ENCODE measurements at regions not wholly inside any gene's neighbourhood (a gene's known extent, or its start where the extent isn't known, plus 50 kb on each side); places are given as distances from the start of the nearest gene placed in this dataset.
"Not testable (repeated sequence)": the region's sequence is repeated elsewhere in the genome, so short reads cannot be mapped to it uniquely, and the experiment has no call there.

DNA sequence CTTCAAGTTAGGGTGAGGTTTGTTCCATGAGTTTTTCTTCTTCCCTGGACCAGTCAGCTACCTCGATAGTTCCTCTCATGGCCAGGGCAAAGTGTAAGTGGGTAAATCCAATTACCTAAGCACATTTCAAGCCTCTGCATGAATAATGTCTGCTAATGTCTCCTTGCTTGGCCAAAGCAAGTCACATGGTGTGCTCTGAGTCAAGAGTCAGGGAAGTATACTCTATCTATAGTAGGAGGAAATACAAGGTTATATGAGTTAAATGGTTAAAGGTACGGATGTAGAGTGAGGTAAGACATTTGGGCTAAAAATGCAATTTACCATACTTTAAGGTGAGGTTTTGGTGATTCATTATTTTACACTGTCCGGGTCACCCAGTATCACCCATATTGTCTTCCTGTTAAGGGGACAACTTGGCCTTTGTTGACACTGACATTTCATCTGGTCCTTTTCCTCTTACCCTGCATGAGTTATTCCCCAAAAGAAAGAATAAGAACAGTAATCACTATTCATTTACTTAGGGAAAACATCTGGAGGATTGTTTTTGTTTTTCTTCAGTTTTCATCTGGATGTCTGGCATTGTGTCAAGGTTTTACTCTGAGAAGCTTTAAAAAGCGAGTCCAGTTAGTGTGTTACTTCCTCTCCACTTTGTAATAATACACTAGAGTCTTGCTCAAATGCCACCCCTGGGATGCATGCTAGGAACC, 405.5 kb downstream of the RND3 start:
- CTCF ChIA-PET, result no interaction called here
- POLR2A ChIA-PET, result no interaction called here

DNA sequence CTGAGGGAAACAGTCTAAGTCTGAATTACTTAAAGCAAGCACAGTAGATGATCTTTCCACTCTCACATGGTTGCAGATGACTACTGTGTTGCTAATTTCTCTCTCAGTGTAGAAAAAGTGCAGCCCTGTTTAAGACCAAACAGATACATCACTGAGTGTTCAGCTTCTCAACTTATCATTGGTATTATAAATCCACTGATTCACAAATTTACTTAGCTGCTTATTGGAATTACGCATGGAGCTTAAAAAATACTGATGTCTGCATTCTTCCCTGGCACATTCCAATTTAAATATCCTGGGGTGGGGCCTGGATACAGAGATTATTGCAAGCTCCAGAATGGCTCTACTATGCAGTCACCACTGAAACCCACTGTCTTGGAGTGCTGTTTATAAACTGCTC, 411.2 kb downstream of the RND3 start:
- CTCF ChIA-PET, result no interaction called here
- POLR2A ChIA-PET, result no interaction called here

DNA sequence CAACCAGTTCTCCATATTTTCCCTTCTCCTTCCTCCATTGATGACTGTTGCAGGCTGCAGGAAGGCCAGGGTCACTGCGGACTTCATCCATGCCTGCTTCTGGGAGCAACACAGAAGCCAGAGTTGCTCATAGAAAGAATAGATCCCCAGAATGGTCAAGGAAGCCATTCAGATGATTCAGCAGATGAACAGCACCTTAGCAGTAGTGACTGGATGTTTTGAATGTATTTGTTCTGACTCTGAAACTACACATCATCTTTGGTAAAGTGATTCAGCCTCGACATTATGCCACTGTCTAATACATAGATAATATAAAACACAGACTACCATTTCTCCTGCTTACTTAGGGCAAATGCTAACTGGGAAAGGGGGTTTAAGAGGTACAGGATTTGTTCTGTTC, 411.6 kb downstream of the RND3 start:
- CTCF ChIA-PET, result no interaction called here
- POLR2A ChIA-PET, result no interaction called here

DNA sequence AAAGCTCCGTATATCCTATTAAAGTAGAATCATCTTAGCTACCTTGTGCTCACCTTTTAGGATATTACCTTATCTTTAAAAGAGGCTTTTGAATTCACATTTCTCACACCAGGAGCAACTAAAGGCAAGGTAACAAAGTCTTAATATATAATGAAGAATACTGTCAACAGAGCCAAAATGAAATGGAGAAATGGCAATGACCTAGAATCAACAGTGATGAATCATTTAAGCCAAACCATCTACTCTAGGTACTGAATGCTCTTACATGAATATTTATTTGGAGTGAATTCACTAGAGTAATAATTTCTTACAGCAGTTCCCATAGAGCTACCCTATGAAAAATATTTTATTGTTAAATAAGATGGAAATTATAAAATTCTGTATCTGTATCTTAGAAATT, 421.0 kb downstream of the RND3 start:
- CTCF ChIA-PET, result no interaction called here
- POLR2A ChIA-PET, result no interaction called here

DNA sequence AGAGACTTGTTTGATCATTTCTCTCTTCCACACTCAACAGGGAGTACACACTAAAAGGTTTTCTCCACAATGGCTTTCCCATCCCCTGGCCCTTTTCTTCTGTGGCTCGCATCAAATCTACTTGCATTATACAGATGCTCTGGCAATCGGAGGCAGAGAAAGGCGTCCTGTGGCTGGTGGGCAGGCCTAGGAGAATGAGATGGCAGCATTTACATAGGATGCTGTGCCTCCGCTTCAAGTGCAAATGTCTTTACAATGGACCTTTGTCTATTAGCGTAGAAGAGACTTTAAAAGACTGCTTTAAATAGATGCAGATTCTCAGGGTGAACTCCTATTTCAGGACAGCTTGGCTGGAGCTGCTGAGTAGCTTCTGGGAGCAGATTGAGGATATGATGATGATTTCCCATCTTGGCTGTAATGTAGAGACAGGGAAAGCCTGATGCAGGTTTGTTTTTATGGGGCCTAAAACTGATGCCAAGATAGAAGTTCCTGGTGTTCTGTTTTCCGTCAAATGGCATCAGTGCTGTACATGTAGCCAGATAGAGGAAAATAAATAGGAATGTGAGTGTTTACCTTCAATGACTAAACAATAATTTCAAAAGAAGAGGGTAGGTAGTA, 423.4 kb downstream of the RND3 start:
- CTCF ChIA-PET, result no interaction called here
- POLR2A ChIA-PET, result no interaction called here

DNA sequence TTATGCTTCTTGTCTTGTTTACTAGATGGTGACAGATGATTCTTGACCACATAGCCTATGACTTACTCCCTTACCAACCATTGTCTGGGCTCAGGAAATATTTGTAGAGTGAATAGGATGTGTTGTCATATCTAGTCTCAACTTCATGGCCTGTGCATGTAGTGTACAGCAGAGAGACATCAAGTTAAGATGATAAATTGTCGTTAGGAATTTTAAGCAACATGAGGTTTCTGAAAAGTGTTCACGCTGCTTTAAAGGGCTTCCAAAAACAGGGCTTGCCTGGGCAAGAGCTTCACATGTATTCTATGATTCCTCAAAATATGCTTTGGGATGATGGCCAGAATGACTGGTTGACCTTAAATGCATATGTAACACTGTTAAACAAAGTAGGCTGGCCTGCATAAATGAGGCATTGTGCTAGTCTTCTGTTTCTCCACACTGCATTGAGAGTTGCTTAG, 424.0 kb downstream of the RND3 start:
- CTCF ChIA-PET, result no interaction called here
- POLR2A ChIA-PET, result no interaction called here

DNA sequence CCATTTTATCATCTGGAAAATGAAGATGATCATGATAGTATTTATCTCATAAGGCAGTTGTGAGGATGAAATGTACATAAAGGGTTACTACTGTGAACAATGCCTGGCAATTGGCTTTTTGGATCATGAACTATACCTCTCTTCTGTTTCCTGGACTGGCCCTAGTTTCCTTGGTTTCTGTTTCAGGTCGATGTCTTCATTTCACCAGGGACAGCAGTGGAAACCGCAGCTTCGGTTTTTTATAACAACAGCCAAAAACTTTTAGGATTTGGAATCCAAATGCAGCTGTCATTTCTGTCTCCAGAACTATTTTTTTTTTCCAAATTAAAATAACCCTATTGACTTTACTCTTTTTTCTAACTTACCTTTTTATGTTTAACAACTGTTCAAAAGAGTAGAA, 425.1 kb downstream of the RND3 start:
- ChIA-PET CTCF (no interaction called here), POLR2A (no interaction called here)

DNA sequence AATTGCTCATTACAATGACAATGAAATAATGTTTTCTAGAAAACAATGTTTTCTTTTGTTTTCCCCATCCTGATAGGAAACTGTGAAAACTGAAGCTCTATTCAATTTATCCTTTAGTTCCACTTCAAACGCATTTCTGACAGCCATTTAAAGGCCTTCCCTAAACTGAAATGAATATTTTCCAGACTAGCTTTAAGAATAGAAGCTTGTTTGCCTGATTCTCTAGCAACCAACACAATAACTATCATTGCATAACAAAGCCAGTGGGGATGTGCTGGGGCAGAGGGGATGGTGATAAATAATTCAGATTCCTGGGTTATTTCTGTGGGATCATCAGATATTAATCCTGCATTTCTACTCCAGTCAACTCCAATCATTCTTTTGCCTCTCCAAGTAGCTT, 427.1 kb downstream of the RND3 start:
- CTCF ChIA-PET, result no interaction called here
- POLR2A ChIA-PET, result no interaction called here

- POLR2A ChIA-PET, CTCF ChIA-PET: not testable (repeated sequence)
Measured at GRCh38 chr2:150059676-150060075, 427.8 kb downstream of the RND3 start.

DNA sequence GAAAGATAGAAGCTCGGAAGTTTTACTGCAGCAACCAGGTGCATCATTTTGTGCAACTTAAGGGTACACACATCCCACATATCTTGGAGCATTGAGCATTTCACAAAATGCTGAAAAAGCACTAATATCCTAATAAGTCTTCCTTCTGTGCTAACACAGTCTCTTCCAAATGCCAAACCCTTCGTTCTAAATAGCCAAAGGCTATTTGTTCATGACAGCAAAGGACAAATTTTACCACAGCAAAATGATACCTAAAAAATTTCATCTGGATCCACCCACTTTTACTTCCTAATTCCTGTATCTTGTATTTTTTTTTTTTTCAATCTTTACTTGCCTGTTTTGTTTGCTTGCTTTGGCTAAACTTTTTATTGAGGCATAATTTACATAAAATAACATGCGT, 435.0 kb downstream of the RND3 start:
- CTCF ChIA-PET, result no interaction called here
- POLR2A ChIA-PET, result no interaction called here

GRCh38 chr2:150051004-150051403, 436.5 kb downstream of the RND3 start:
- ChIA-PET CTCF (no interaction called here), POLR2A (no interaction called here)

DNA sequence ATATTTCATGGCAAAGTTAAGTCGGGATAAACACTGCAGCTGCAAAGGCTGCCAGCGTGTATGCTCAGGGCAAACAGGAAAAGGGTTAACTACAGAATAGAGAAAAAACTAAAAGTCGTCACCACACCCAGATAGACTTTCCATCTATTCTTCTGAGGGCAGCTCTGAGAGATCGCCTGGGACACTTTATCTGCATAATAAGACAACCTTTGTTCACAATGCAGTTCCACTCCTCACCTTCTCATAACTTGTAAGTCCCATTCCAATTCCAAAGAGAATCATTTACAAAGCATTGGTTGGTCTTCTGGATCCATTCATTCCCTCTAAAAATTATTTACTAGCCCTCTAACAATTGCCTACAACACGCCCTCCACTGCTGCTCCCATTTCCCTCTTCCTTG, 437.4 kb downstream of the RND3 start:
- ChIA-PET POLR2A (no interaction called here), CTCF (no interaction called here)

DNA sequence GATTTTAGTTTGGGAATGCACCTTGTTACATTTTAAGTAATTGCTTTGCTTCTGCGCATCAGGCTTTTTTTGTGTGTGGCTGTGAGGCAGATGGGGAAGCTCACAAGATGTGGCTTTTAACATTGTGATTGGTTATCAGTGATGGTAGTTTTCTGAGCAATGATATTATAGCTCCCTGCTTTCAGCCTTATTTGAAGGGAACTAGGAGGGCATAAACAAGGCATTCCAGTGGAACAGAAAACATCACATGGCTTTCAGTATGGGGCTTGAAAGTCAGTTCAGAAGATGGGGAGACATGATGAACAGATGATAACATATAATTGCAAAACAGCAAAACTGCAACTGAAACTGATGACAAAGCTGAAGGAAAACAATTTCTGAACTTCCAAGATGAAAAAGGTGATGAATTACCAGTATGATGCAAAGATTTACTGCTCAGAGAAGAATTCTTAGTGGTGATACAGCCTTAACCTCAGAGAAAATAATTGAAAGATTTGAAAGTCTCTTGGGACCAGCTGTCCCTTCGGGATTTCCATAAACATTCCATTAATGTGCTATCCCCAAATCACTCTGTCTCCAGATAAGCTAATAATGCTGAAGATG, 439.7 kb downstream of the RND3 start:
- ChIA-PET POLR2A (no interaction called here), CTCF (no interaction called here)

DNA sequence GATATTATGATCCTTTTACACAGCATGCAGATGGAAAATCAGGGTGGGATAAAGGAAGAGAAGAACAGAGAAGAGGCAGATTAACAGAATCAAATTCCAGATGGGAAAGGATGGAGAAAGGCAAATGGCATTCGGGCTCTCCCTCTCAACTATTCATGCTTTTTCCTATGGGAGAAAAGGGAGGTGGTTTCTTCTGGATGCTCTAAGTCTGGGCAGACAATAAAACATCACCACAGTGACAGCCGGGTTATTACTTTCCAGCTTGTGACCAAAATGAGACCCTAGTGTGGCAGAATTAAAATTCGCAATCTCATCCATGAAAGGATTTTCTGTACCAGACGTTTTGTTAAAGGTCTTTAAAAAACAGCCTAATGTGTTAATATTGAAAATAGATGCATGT, 440.7 kb downstream of the RND3 start:
- CTCF ChIA-PET, result no interaction called here
- POLR2A ChIA-PET, result no interaction called here

DNA sequence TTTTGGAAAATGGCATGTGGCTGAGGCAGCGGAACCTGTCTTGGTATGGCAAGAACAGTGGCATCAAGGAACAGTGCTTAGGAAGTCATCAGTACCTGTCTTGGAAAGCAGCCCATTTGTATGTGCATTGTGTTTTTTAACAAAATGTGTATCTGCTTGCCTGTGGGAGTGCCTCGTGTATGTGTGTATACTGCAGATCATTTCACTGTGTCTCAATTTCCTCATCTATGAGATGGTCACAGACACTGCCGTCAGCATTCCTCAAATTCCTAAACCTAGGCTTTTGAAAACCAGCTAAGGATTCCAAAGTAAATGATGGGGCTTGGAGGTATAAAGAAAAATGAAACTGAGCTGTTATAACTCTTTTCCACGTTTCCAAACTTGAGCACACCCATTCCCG, 441.3 kb downstream of the RND3 start:
- ChIA-PET CTCF (no interaction called here), POLR2A (no interaction called here)

- CTCF ChIA-PET, result no interaction called here
- POLR2A ChIA-PET, result no interaction called here
Measured at GRCh38 chr2:150045601-150046000, 441.9 kb downstream of the RND3 start.

DNA sequence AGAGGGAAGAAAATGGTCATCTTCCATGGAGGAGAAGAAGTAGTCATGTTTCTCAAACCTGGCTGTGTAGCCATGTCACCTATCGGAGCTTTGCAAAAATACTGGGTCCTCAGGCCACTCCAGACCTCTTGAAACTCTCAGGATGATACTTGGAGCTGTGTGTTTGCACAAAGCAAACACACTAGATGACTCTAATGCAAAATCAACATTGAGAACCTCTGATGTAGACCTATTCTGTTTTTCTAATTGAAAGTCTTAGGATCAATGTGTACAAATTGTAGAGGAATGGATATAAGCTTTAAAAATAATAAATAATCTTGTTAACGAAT, 444.3 kb downstream of the RND3 start:
- ChIA-PET CTCF (no interaction called here), POLR2A (no interaction called here)

DNA sequence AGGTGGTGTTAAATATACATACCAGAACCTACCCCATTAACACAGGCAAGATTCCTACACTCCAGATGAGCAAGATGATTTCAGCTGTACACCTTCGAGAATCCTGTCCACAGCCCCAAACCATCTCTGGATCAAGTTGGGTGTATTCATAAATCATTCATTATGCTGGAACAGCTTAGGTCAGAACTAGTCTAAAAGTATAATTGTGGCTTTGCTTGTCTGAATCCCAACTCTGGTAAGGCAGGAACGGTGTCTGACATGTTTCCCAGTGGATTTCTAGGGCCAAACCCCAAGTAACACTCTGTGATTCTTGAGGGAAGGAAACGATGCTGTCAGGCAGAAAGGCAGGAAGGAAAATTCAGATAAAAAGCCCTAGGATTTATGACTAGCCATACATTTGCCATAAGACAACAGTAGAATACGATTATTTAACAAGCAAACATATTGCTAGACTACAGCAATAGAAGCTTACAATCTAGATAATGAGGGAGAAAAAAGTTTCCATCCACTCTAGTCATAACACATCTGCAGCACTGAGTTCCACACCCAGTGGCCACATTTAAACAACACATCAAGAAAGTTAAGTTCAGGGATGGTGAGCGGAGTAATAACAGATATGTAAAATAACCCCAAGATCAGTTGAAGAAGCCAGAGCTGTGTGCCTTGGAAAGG, 444.8 kb downstream of the RND3 start:
- ChIA-PET CTCF (no interaction called here), POLR2A (no interaction called here)

GRCh38 chr2:150041722-150042425, 445.6 kb downstream of the RND3 start:
- ChIA-PET POLR2A (no interaction called here), CTCF (no interaction called here)

GRCh38 chr2:150036622-150037021, 449.0 kb upstream of the MMADHC start:
- ChIA-PET CTCF (no interaction called here), POLR2A (no interaction called here)

DNA sequence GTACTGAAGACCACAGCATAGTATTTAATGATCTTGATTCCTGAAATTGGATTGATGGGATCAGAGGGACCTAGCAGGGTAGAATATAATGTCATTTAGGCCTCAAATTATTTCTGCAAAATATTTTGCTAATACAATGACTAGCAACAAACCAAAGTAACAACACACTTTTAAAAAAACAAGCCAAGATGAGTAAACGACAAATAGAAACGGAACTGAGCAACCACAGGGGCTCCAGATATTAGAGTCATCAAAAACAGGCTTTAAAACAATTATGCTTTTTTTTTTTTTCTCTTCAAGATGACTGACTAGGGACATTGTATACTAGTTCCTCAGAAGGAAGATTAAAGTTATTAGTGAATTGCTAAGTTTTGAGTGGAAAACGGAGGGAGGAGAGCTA, 447.1 kb upstream of the MMADHC start:
- ChIA-PET CTCF (no interaction called here), POLR2A (no interaction called here)
